Fibroblast of lung (primary cell): ENCODE measurements at regions not wholly inside any gene's neighbourhood (a gene's known extent, or its start where the extent isn't known, plus 50 kb on each side); places are given as distances from the start of the nearest gene placed in this dataset.

Experiments used
- DNase-seq, 2 donors: peaks; one replicate each; pipeline versions ENCODE4 v3.0.0 to v3.0.0-alpha.2; 2010; ENCODE audit warnings: low read depth in 2 of 2
- H2AFZ ChIP-seq: 2 replicates; pipeline ENCODE4 v1.5.1; 2012; ENCODE audit warnings: low read length, control low read depth, inconsistent platforms
- H3K27ac ChIP-seq: 2 replicates; pipeline ENCODE4 v1.5.1; 2011; ENCODE audit warnings: low read length, control low read depth; ENCODE audit not compliant: insufficient read depth
- H3K27me3 ChIP-seq: 2 replicates; pipeline ENCODE4 v1.5.1; 2011; ENCODE audit warnings: mild to moderate bottlenecking, low read length; ENCODE audit not compliant: control insufficient read depth, insufficient read depth
- H3K36me3 ChIP-seq: 2 replicates; pipeline ENCODE4 v1.5.1; 2011; ENCODE audit warnings: low read length; ENCODE audit not compliant: control insufficient read depth, insufficient read depth
- H3K4me1 ChIP-seq: 2 replicates; pipeline ENCODE4 v1.5.1; 2011; ENCODE audit warnings: low read length; ENCODE audit not compliant: control insufficient read depth, insufficient read depth; ENCODE audit errors: extremely low read depth
- H3K4me2 ChIP-seq: 2 replicates; pipeline ENCODE4 v1.5.1; 2011; ENCODE audit warnings: low read length, control low read depth; ENCODE audit not compliant: insufficient read depth; ENCODE audit errors: extremely low read depth
- H3K4me3 ChIP-seq, 4 experiments: fragments of 200-600 bp in 1 of 4; sonication (generic) in 1 of 4; replicated peaks in 1 of 4; 2 replicates each; pipeline ENCODE4 v1.5.1; 2011 to 2016; ENCODE audit warnings: low read length in 4 of 4, low read depth in 3 of 4, mild to moderate bottlenecking in 3 of 4, control low read depth in 2 of 4, inconsistent platforms in 1 of 4, mixed read lengths in 1 of 4; ENCODE audit not compliant: insufficient read depth in 1 of 4; ENCODE audit errors: control extremely low read depth in 1 of 4
- H3K79me2 ChIP-seq: 2 replicates; pipeline ENCODE4 v1.5.1; 2012; ENCODE audit warnings: mild to moderate bottlenecking, low read length, inconsistent platforms; ENCODE audit not compliant: control insufficient read depth, insufficient read depth
- H3K9ac ChIP-seq: 2 replicates; pipeline ENCODE4 v1.5.1; 2011; ENCODE audit warnings: mild to moderate bottlenecking, low read length, control low read depth; ENCODE audit not compliant: insufficient read depth
- H3K9me3 ChIP-seq: 2 replicates; pipeline ENCODE4 v1.5.1; 2012; ENCODE audit warnings: low read depth, low read length; ENCODE audit not compliant: control insufficient read depth, insufficient read depth
- H4K20me1 ChIP-seq: 2 replicates; pipeline ENCODE4 v1.5.1; 2011; ENCODE audit warnings: low read length; ENCODE audit not compliant: control insufficient read depth, insufficient read depth; ENCODE audit errors: extremely low read depth
- EZH2 ChIP-seq: IDR thresholded peaks from 2 replicates; pipeline ENCODE4 v1.5.1; 2012; ENCODE audit warnings: low read length, control low read depth, mild to moderate bottlenecking; ENCODE audit errors: missing control alignments
- TF ChIP-seq, protein P1 (sequence below), 2 donors: IDR thresholded peaks in 1 of 2; conservative IDR thresholded peaks in 1 of 2; 1 replicate in 1 of 2; 2 replicates in 1 of 2; pipeline ENCODE4 v1.5.1; 2011 to 2012; ENCODE audit warnings: low read length in 2 of 2, control low read depth in 1 of 2, inconsistent platforms in 1 of 2, low read depth in 1 of 2, mild to moderate bottlenecking in 1 of 2

DNA sequence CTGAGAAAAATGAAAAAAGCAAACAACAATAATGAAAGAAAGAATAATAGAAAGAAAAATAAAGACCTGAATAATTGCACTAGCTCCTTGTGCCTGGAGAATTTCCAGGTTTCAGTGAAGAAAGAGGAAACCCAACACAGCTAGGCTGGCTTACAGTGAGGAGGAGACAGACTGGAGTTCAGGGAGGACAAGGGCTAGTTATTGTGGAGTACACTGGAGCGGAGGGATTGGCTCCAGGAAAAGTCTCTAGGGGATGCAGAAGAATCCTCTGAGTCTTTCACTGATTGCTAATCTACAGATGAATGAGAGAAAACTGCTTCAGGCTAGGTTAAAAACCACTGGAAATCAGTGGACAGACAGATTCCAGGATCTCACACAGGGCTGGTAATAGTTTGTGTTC lies 163.6 kb upstream of the RBMS1 start:
- Histone ChIP-seq H4K20me1 (no peaks in the 10 kb centered on the region), H3K79me2 (no peaks in the 10 kb centered on the region), H3K36me3 (no peaks in the 10 kb centered on the region), H3K4me1 (no peaks in the 10 kb centered on the region), H3K27me3 (no peaks in the 10 kb centered on the region), H2AFZ (no peak overlapping the region), H3K9ac (no peak overlapping the region), H3K4me2 (no peak overlapping the region), H3K27ac (no peak overlapping the region), H3K9me3 (no peaks in the 10 kb centered on the region), H3K4me3 (no peak overlapping the region)
- TF ChIP-seq, protein P1, sequence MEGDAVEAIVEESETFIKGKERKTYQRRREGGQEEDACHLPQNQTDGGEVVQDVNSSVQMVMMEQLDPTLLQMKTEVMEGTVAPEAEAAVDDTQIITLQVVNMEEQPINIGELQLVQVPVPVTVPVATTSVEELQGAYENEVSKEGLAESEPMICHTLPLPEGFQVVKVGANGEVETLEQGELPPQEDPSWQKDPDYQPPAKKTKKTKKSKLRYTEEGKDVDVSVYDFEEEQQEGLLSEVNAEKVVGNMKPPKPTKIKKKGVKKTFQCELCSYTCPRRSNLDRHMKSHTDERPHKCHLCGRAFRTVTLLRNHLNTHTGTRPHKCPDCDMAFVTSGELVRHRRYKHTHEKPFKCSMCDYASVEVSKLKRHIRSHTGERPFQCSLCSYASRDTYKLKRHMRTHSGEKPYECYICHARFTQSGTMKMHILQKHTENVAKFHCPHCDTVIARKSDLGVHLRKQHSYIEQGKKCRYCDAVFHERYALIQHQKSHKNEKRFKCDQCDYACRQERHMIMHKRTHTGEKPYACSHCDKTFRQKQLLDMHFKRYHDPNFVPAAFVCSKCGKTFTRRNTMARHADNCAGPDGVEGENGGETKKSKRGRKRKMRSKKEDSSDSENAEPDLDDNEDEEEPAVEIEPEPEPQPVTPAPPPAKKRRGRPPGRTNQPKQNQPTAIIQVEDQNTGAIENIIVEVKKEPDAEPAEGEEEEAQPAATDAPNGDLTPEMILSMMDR (conservative IDR thresholded peaks at IDR 0.05 in 1 of 2, IDR thresholded peaks at IDR 0.05 in 1 of 2; ENCODE audit: low read depth in 1 of 2, low read length in 2 of 2): no peak
- TF ChIP-seq EZH2: no peak
- DNase-seq: peak in 1 of 2 donors; percentile 31

DNA sequence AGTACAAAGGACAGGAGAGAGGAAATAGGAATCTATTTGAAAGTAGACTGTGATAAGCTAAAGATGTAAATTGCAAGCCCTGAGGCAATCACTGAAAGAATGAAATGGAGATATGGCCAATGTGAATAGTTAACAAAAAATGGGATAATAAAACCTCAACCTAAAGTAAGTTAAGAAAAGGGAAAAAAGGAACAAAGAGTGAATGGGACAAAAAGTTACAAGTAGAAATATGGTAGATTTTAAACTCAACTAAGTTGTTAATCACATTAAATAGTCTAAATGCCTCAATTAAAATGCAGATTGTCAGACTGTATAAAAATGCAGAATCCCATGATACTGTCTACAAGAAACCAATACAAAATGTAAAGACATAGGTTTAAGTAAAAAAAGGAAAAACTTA lies 165.2 kb upstream of the RBMS1 start:
- Histone ChIP-seq H2AFZ (no peak overlapping the region), H3K9me3 (no peaks in the 10 kb centered on the region), H4K20me1 (no peaks in the 10 kb centered on the region), H3K4me3 (no peak overlapping the region), H3K27ac (no peak overlapping the region), H3K36me3 (no peaks in the 10 kb centered on the region), H3K4me2 (no peak overlapping the region), H3K79me2 (no peaks in the 10 kb centered on the region), H3K27me3 (no peaks in the 10 kb centered on the region), H3K9ac (no peak overlapping the region), H3K4me1 (no peaks in the 10 kb centered on the region)
- TF ChIP-seq, protein P1 (conservative IDR thresholded peaks at IDR 0.05 in 1 of 2, IDR thresholded peaks at IDR 0.05 in 1 of 2; ENCODE audit: low read depth in 1 of 2, low read length in 2 of 2): no peak
- TF ChIP-seq EZH2: no peak
- no peak for DNase-seq

DNA sequence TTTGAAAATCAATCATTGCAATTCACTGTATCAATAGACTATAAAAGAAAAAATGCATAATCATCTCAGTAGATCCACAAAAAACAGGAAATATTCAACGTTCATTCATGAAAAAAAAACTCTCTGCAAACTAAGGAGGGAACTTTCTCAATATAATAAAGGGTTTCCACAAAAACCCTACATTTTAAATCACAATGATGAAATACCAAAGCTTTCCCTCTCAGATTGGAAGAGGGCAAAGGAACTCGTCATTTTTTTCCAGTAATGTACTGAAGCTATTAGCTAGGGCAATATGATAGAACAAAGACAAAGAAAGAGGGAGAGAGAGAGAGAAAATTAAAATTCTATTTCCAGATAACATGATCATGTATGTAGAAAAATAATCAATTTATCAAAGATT lies 167.1 kb upstream of the RBMS1 start:
- no peaks in the 10 kb centered on the region for H3K27me3 ChIP-seq
- no peaks in the 10 kb centered on the region for H3K9me3 ChIP-seq
- H3K4me3 ChIP-seq: no peak overlapping the region
- H4K20me1 ChIP-seq: no peaks in the 10 kb centered on the region
- no peak for DNase-seq
- no peak overlapping the region for H3K9ac ChIP-seq
- H3K36me3 ChIP-seq: no peaks in the 10 kb centered on the region
- no peaks in the 10 kb centered on the region for H3K79me2 ChIP-seq
- H3K4me1 ChIP-seq: peaks cover 2% of the 10 kb centered on the region
- H3K4me2 ChIP-seq: no peak overlapping the region
- H3K27ac ChIP-seq: no peak overlapping the region
- no peak overlapping the region for H2AFZ ChIP-seq
- TF ChIP-seq EZH2: no peak
